HepG2 (cell line): ENCODE measurements at regions not wholly inside any gene's neighbourhood (a gene's known extent, or its start where the extent isn't known, plus 50 kb on each side); places are given as distances from the start of the nearest gene placed in this dataset.
"Not testable (repeated sequence)": the region's sequence is repeated elsewhere in the genome, so short reads cannot be mapped to it uniquely, and the experiment has no call there.

Experiments
- CTCF ChIP-seq: sonication (generic); formaldehyde crosslinking; IDR thresholded peaks from 2 replicates; pipeline ENCODE4 v1.5.0; 2020; ENCODE audit warnings: mild to moderate bottlenecking, missing genetic modification reagents, moderate library complexity
- DRAP1 ChIP-seq: IDR thresholded peaks from 2 replicates; pipeline ENCODE4 v1.6.1; 2016; ENCODE audit warnings: missing genetic modification reagents, missing compliant biosample characterization
- MXD1 ChIP-seq: sonication (generic); formaldehyde crosslinking; IDR thresholded peaks from 2 replicates; pipeline ENCODE4 v1.4.0; 2020; ENCODE audit warnings: mild to moderate bottlenecking, missing genetic modification reagents
- POLR2AphosphoS5 ChIP-seq: IDR thresholded peaks from 2 replicates; pipeline ENCODE4 v1.6.1; 2012; ENCODE audit warnings: low read depth, low read length
- RAD21 ChIP-seq: fragments of 450-650 bp; formaldehyde crosslinking; IDR thresholded peaks from 2 replicates; pipeline ENCODE4 v1.5.0; 2020; ENCODE audit warnings: mild to moderate bottlenecking
- RNF219 ChIP-seq: sonication (generic); formaldehyde crosslinking; IDR thresholded peaks from 2 replicates; pipeline ENCODE4 v1.5.0; 2020; ENCODE audit warnings: mild to moderate bottlenecking, missing genetic modification reagents
- SMAD1 ChIP-seq: sonication (generic); formaldehyde crosslinking; IDR thresholded peaks from 2 replicates; pipeline ENCODE4 v1.4.0; 2020; ENCODE audit warnings: missing genetic modification reagents, low read depth, mild to moderate bottlenecking, borderline replicate concordance
- STAT6 ChIP-seq: sonication (generic); formaldehyde crosslinking; IDR thresholded peaks from 2 replicates; pipeline ENCODE4 v1.4.0; 2020; ENCODE audit warnings: missing genetic modification reagents, mild to moderate bottlenecking, borderline replicate concordance
- TARDBP ChIP-seq: sonication (generic); formaldehyde crosslinking; IDR thresholded peaks from 2 replicates; pipeline ENCODE4 v1.8.0; 2022; ENCODE audit warnings: mild to moderate bottlenecking, missing genetic modification reagents
- TRIM22 ChIP-seq: fragments of 450-650 bp; IDR thresholded peaks from 2 replicates; pipeline ENCODE4 v1.6.1; 2017
- ZBTB8A ChIP-seq: sonication (generic); formaldehyde crosslinking; IDR thresholded peaks from 2 replicates; pipeline ENCODE4 v1.4.0; 2020; ENCODE audit warnings: mild to moderate bottlenecking, low read depth, missing genetic modification reagents, borderline replicate concordance
- ZSCAN20 ChIP-seq: sonication (generic); formaldehyde crosslinking; IDR thresholded peaks from 2 replicates; pipeline ENCODE4 v1.4.0; 2020; ENCODE audit warnings: missing genetic modification reagents, mild to moderate bottlenecking, borderline replicate concordance

- TF ChIP-seq SMAD1 (CRISPR knock-in tag); DRAP1 (CRISPR knock-in tag); POLR2AphosphoS5; TARDBP (CRISPR knock-in tag); TRIM22; STAT6; ZSCAN20 (CRISPR knock-in tag); ZBTB8A; RAD21; CTCF (CRISPR knock-in tag); MXD1 (CRISPR knock-in tag); RNF219 (CRISPR knock-in tag): not testable (repeated sequence)
These were observed 102.6 kb downstream of the XKR3 start for GRCh38 chr22:16722564-16722963.
